Hepatocyte (in vitro differentiated cells): ENCODE measurements at regions not wholly inside any gene's neighbourhood (a gene's known extent, or its start where the extent isn't known, plus 50 kb on each side); places are given as distances from the start of the nearest gene placed in this dataset.

Experiments
- DNase-seq: peaks from one replicate; pipeline ENCODE4 v3.0.0-alpha.2; 2016; ENCODE audit warnings: low spot score
- H2AFZ ChIP-seq: fragments of 200-600 bp; sonication (generic); 2 replicates; pipeline ENCODE4 v1.6.0; 2016; ENCODE audit warnings: antibody characterized with exemption, mild to moderate bottlenecking
- H3K27ac ChIP-seq: fragments of 200-600 bp; sonication (generic); 2 replicates; pipeline ENCODE4 v1.5.1; 2016; ENCODE audit warnings: mild to moderate bottlenecking
- H3K27me3 ChIP-seq: fragments of 200-600 bp; sonication (generic); 2 replicates; pipeline ENCODE4 v1.6.1; 2016
- H3K36me3 ChIP-seq: fragments of 200-600 bp; sonication (generic); replicated peaks from 2 replicates; pipeline ENCODE4 v1.5.1; 2016; ENCODE audit warnings: low read depth; ENCODE audit not compliant: insufficient read depth
- H3K4me1 ChIP-seq: fragments of 200-600 bp; sonication (generic); 2 replicates; pipeline ENCODE4 v1.5.1; 2016; ENCODE audit warnings: mild to moderate bottlenecking, moderate library complexity; ENCODE audit not compliant: insufficient read depth
- H3K4me2 ChIP-seq: fragments of 200-600 bp; sonication (generic); 2 replicates; pipeline ENCODE4 v1.6.0; 2016
- H3K4me3 ChIP-seq: fragments of 200-600 bp; sonication (generic); 2 replicates; pipeline ENCODE4 v1.5.1; 2016; ENCODE audit warnings: mild to moderate bottlenecking
- H3K79me2 ChIP-seq: fragments of 200-600 bp; sonication (generic); 2 replicates; pipeline ENCODE4 v1.6.0; 2017; ENCODE audit warnings: mild to moderate bottlenecking
- H3K9me2 ChIP-seq: fragments of 200-600 bp; sonication (generic); replicated peaks from 2 replicates; pipeline ENCODE4 v1.6.0; 2017; ENCODE audit warnings: mild to moderate bottlenecking; ENCODE audit not compliant: insufficient read depth
- H3K9me3 ChIP-seq: fragments of 200-600 bp; sonication (generic); 2 replicates; pipeline ENCODE4 v1.5.1; 2016; ENCODE audit warnings: low read depth, mild to moderate bottlenecking
- H4K20me1 ChIP-seq: fragments of 200-600 bp; sonication (generic); 2 replicates; pipeline ENCODE4 v1.6.0; 2016; ENCODE audit warnings: mild to moderate bottlenecking; ENCODE audit not compliant: insufficient read depth, poor library complexity, severe bottlenecking
- CTCF ChIP-seq: fragments of 200-600 bp; sonication (generic); IDR thresholded peaks from 2 replicates; pipeline ENCODE4 v1.5.1; 2016; ENCODE audit warnings: antibody characterized with exemption, mild to moderate bottlenecking; ENCODE audit not compliant: poor library complexity
- EZH2 ChIP-seq: fragments of 200-600 bp; sonication (generic); IDR thresholded peaks from 2 replicates; pipeline ENCODE4 v1.6.1; 2016; ENCODE audit warnings: antibody characterized with exemption, mild to moderate bottlenecking, borderline replicate concordance
- EZH2phosphoT487 ChIP-seq: fragments of 200-600 bp; sonication (generic); IDR thresholded peaks from one replicate; pipeline ENCODE4 v1.6.1; 2018; ENCODE audit warnings: antibody characterized with exemption, mild to moderate bottlenecking, low read depth, moderate library complexity; ENCODE audit not compliant: unreplicated experiment, severe bottlenecking
- WGBS: methylation state at CpG from one replicate; pipeline ENCODE4 v1.1.6; 2016; ENCODE audit warnings: low lambda C conversion rate; ENCODE audit errors: missing lambda C conversion rate; 5-methylcytosine and 5-hydroxymethylcytosine counted together

GRCh38 chr12:113639474-113639873, 167.8 kb upstream of the LHX5 start:
- Histone ChIP-seq H3K4me1 (no peaks in the 10 kb centered on the region), H3K79me2 (no peaks in the 10 kb centered on the region), H3K27ac (no peak overlapping the region), H2AFZ (no peak overlapping the region), H3K27me3 (peaks cover 79% of the 10 kb centered on the region), H3K36me3 (no peaks in the 10 kb centered on the region), H4K20me1 (no peaks in the 10 kb centered on the region), H3K4me2 (no peak overlapping the region), H3K9me2 (no peaks in the 10 kb centered on the region), H3K9me3 (no peaks in the 10 kb centered on the region), H3K4me3 (no peak overlapping the region)
- no peak for DNase-seq
- TF ChIP-seq EZH2 (no peak), CTCF (no peak), EZH2phosphoT487 (no peak)
- 90% methylated on average over 10 of the region's 10 CpGs for WGBS

- H3K27me3 ChIP-seq = peaks cover 72% of the 10 kb centered on the region
Measured at GRCh38 chr12:113638460-113638775, 166.7 kb upstream of the LHX5 start.

GRCh38 chr12:113634982-113635381, 163.3 kb upstream of the LHX5 start:
- Histone ChIP-seq H3K4me2 (no peak overlapping the region), H3K36me3 (no peaks in the 10 kb centered on the region), H3K27ac (no peak overlapping the region), H3K9me3 (no peaks in the 10 kb centered on the region), H2AFZ (no peak overlapping the region), H4K20me1 (no peaks in the 10 kb centered on the region), H3K4me1 (no peaks in the 10 kb centered on the region), H3K27me3 (peaks cover 45% of the 10 kb centered on the region), H3K79me2 (no peaks in the 10 kb centered on the region), H3K9me2 (no peaks in the 10 kb centered on the region), H3K4me3 (no peak overlapping the region)
- TF ChIP-seq EZH2phosphoT487 = no peak
- no peak for TF ChIP-seq CTCF
- TF ChIP-seq EZH2 = no peak
- WGBS = 74% methylated on average over 8 of the region's 8 CpGs
- DNase-seq = no peak

More at GRCh38 chr12:113638460-113638775, 166.7 kb upstream of the LHX5 start:
- Histone ChIP-seq H4K20me1 (no peaks in the 10 kb centered on the region), H3K4me2 (peak overlapping the region; percentile 77), H2AFZ (no peak overlapping the region), H3K9me3 (no peaks in the 10 kb centered on the region), H3K79me2 (no peaks in the 10 kb centered on the region), H3K9me2 (no peaks in the 10 kb centered on the region), H3K4me3 (no peak overlapping the region), H3K4me1 (no peaks in the 10 kb centered on the region), H3K36me3 (no peaks in the 10 kb centered on the region), H3K27ac (no peak overlapping the region)
- WGBS = 23% methylated on average over 5 of the region's 11 CpGs
- TF ChIP-seq EZH2 (no peak), EZH2phosphoT487 (no peak), CTCF (no peak)
- DNase-seq = no peak

GRCh38 chr12:113634474-113634873, 162.8 kb upstream of the LHX5 start:
- Histone ChIP-seq H3K27ac (no peak overlapping the region), H2AFZ (no peak overlapping the region), H4K20me1 (no peaks in the 10 kb centered on the region), H3K36me3 (no peaks in the 10 kb centered on the region), H3K4me1 (no peaks in the 10 kb centered on the region), H3K9me3 (no peaks in the 10 kb centered on the region), H3K79me2 (no peaks in the 10 kb centered on the region), H3K27me3 (peaks cover 40% of the 10 kb centered on the region), H3K4me3 (no peak overlapping the region), H3K4me2 (no peak overlapping the region), H3K9me2 (no peaks in the 10 kb centered on the region)
- no peak for DNase-seq
- 61% methylated on average over 6 of the region's 6 CpGs for WGBS
- TF ChIP-seq EZH2 = no peak
- TF ChIP-seq CTCF = no peak
- no peak for TF ChIP-seq EZH2phosphoT487
